GM23338 (cell line): ENCODE measurements at regions not wholly inside any gene's neighbourhood (a gene's known extent, or its start where the extent isn't known, plus 50 kb on each side); places are given as distances from the start of the nearest gene placed in this dataset.

Experiments
- ATAC-seq: fragments of 200-7000 bp; cut with Tn5 transposase; 3 replicates; pipeline ENCODE4 v1.9.1; 2020
- DNase-seq: peaks from one replicate; pipeline ENCODE4 v3.0.0-alpha.2; 2015; ENCODE audit warnings: low spot score
- H2AFZ ChIP-seq: fragments of 200-600 bp; sonication (generic); 2 replicates; pipeline ENCODE4 v1.8.0; 2016; ENCODE audit warnings: antibody characterized with exemption, mild to moderate bottlenecking, moderate library complexity
- H3F3A ChIP-seq: fragments of 200-600 bp; sonication (generic); replicated peaks from 2 replicates; pipeline ENCODE4 v1.8.0; 2017; ENCODE audit warnings: antibody characterized with exemption, mixed run types, low read depth
- H3K27ac ChIP-seq: fragments of 200-600 bp; sonication (generic); 2 replicates; pipeline ENCODE4 v1.6.1; 2016; ENCODE audit warnings: low read depth
- H3K27me3 ChIP-seq: fragments of 200-600 bp; sonication (generic); 2 replicates; pipeline ENCODE4 v1.8.0; 2016; ENCODE audit warnings: mild to moderate bottlenecking, mixed run types, moderate library complexity; ENCODE audit not compliant: insufficient read depth
- H3K36me3 ChIP-seq: fragments of 200-600 bp; sonication (generic); 2 replicates; pipeline ENCODE4 v1.8.0; 2016; ENCODE audit warnings: mild to moderate bottlenecking; ENCODE audit not compliant: insufficient read depth
- H3K4me1 ChIP-seq: fragments of 200-600 bp; sonication (generic); 2 replicates; pipeline ENCODE4 v1.8.0; 2016; ENCODE audit warnings: mild to moderate bottlenecking, moderate library complexity; ENCODE audit not compliant: insufficient read depth
- H3K4me2 ChIP-seq: fragments of 200-600 bp; sonication (generic); 2 replicates; pipeline ENCODE4 v1.7.1; 2017; ENCODE audit warnings: mixed run types
- H3K4me3 ChIP-seq: fragments of 200-600 bp; sonication (generic); 2 replicates; pipeline ENCODE4 v1.6.1; 2016; ENCODE audit warnings: mixed run types
- H3K79me2 ChIP-seq: fragments of 200-600 bp; sonication (generic); replicated peaks from 2 replicates; pipeline ENCODE4 v1.8.0; 2017; ENCODE audit warnings: mild to moderate bottlenecking; ENCODE audit not compliant: insufficient read depth
- H3K9me2 ChIP-seq: fragments of 200-600 bp; sonication (generic); 2 replicates; pipeline ENCODE4 v1.8.0; 2017; ENCODE audit not compliant: insufficient read depth
- H4K20me1 ChIP-seq: fragments of 200-600 bp; sonication (generic); replicated peaks from 2 replicates; pipeline ENCODE4 v1.8.0; 2017; ENCODE audit warnings: mild to moderate bottlenecking; ENCODE audit not compliant: insufficient read depth
- H3K27ac Mint-ChIP-seq: 2 replicates; pipeline ENCODE4 v1.8.0; 2020; ENCODE audit warnings: inconsistent platforms, mild to moderate bottlenecking, moderate library complexity, mixed read lengths
- H3K27me3 Mint-ChIP-seq: 3 replicates; pipeline ENCODE4 v1.8.0; 2022; ENCODE audit warnings: low read depth, mild to moderate bottlenecking, moderate library complexity, mixed read lengths, inconsistent platforms; ENCODE audit not compliant: insufficient read depth, poor library complexity
- H3K36me3 Mint-ChIP-seq: 3 replicates; pipeline ENCODE4 v1.8.0; 2021; ENCODE audit warnings: low read depth, mild to moderate bottlenecking, inconsistent platforms, moderate library complexity, mixed read lengths
- H3K4me1 Mint-ChIP-seq: 3 replicates; pipeline ENCODE4 v1.8.0; 2020; ENCODE audit warnings: mild to moderate bottlenecking, inconsistent platforms, mixed read lengths
- H3K4me3 Mint-ChIP-seq: 3 replicates; pipeline ENCODE4 v1.8.0; 2021; ENCODE audit warnings: moderate library complexity, mild to moderate bottlenecking, inconsistent platforms, mixed read lengths
- H3K9me3 Mint-ChIP-seq: 3 replicates; pipeline ENCODE4 v1.8.0; 2020; ENCODE audit warnings: moderate library complexity, mild to moderate bottlenecking, inconsistent platforms, mixed read lengths
- CTCF ChIP-seq, 2 experiments: fragments of 200-600 bp in 1 of 2; sonication (generic) in 1 of 2; conservative IDR thresholded peaks; 2 replicates each; pipeline versions ENCODE4 v1.5.1 to v1.6.1; 2016 to 2017; ENCODE audit warnings: antibody characterized with exemption in 2 of 2, low read depth in 2 of 2, mild to moderate bottlenecking in 2 of 2, moderate library complexity in 1 of 2
- ETS1 ChIP-seq: IDR thresholded peaks from 2 replicates; pipeline ENCODE4 v1.6.1; 2016; ENCODE audit warnings: antibody characterized with exemption
- EZH2 ChIP-seq: fragments of 200-600 bp; sonication (generic); IDR thresholded peaks from one replicate; pipeline ENCODE4 v1.8.0; 2017; ENCODE audit warnings: antibody characterized with exemption, mild to moderate bottlenecking, low read depth; ENCODE audit not compliant: unreplicated experiment
- NANOG ChIP-seq: IDR thresholded peaks from 2 replicates; pipeline ENCODE4 v1.6.1; 2016; ENCODE audit warnings: antibody characterized with exemption, borderline replicate concordance
- POLR2AphosphoS5 ChIP-seq: IDR thresholded peaks from 2 replicates; pipeline ENCODE4 v1.6.1; 2016; ENCODE audit warnings: antibody characterized with exemption, low read depth
- STAT1 ChIP-seq: IDR thresholded peaks from one replicate; pipeline ENCODE4 v1.6.1; 2016; ENCODE audit warnings: antibody characterized with exemption; ENCODE audit not compliant: unreplicated experiment
- ZNF114 ChIP-seq: fragments of 250-450 bp; sonication (Bioruptor Pico); IDR thresholded peaks from 2 replicates; pipeline ENCODE4 v1.5.0; 2020; ENCODE audit warnings: mild to moderate bottlenecking, moderate library complexity
- ZNF462 ChIP-seq: fragments of 250-450 bp; sonication (Bioruptor Pico); IDR thresholded peaks from 2 replicates; pipeline ENCODE4 v1.5.0; 2020; ENCODE audit warnings: mild to moderate bottlenecking, moderate library complexity

GRCh38 chr2:177090967-177091366 is 121.6 kb upstream of the HNRNPA3 start (continued):
- no peak for TF ChIP-seq ZNF462 (CRISPR knock-in tag)
- TF ChIP-seq POLR2AphosphoS5: no peak
- no peak for TF ChIP-seq ZNF114 (CRISPR knock-in tag)
- TF ChIP-seq ETS1: no peak
- no peak for TF ChIP-seq EZH2

GRCh38 chr2:177093371-177093770 is 119.2 kb upstream of the HNRNPA3 start:
- H3K4me2 ChIP-seq: no peak overlapping the region
- no peaks in the 10 kb centered on the region for H3F3A ChIP-seq
- H3K27me3 Mint-ChIP-seq: peaks cover 2% of the 10 kb centered on the region
- no peaks in the 10 kb centered on the region for H3K27me3 ChIP-seq
- H3K4me1 Mint-ChIP-seq: no peaks in the 10 kb centered on the region
- DNase-seq: no peak
- no peaks in the 10 kb centered on the region for H4K20me1 ChIP-seq
- no peak overlapping the region for H3K4me3 ChIP-seq
- H3K4me3 Mint-ChIP-seq: no peak overlapping the region
- H3K9me2 ChIP-seq: 0 out of 2 replicates have a peak, but pooled peaks cover 4% of the 10 kb centered on the region
- ATAC-seq: no peak
- no peaks in the 10 kb centered on the region for H3K79me2 ChIP-seq
- no peak overlapping the region for H3K27ac Mint-ChIP-seq
- H3K36me3 Mint-ChIP-seq: no peaks in the 10 kb centered on the region
- 0 out of 2 replicates have a peak, but pooled peaks cover 3% of the 10 kb centered on the region for H3K4me1 ChIP-seq
- H3K36me3 ChIP-seq: no peaks in the 10 kb centered on the region
- no peaks in the 10 kb centered on the region for H3K9me3 Mint-ChIP-seq
- no peak overlapping the region for H3K27ac ChIP-seq
- H2AFZ ChIP-seq: no peak overlapping the region; the same call in 1 of the 2 replicates
- no peak for TF ChIP-seq POLR2AphosphoS5
- TF ChIP-seq CTCF (conservative IDR thresholded peaks at IDR 0.05; ENCODE audit: low read depth in 2 of 2): no peak
- TF ChIP-seq STAT1: no peak
- no peak for TF ChIP-seq EZH2
- no peak for TF ChIP-seq NANOG
